ENCODE measurements at regions not wholly inside any gene's neighbourhood (a gene's known extent, or its start where the extent isn't known, plus 50 kb on each side); places are given as distances from the start of the nearest gene placed in this dataset.

GRCh38 chr14:29149798-29150197 lies 383.2 kb downstream of the FOXG1 start:
- no peak overlapping the region for H3K4ac ChIP-seq (ENCODE audit: low read depth, low read length)
- Mint-ChIP-seq H3K27me3 (ENCODE audit: low read depth) (no peaks in the 10 kb centered on the region), H3K4me1 (no peaks in the 10 kb centered on the region), H3K4me3 (no peak overlapping the region), H3K36me3 (ENCODE audit: insufficient read depth in 1 of 3, low read depth in 3 of 3) (peaks cover 0 to 17% (median 15%) of the 10 kb centered on the region in 3 experiments; a peak in 4 of 7 replicates), H3K9me3 (peaks cover 7 to 14% of the 10 kb centered on the region in 2 experiments; a peak in 4 of 5 replicates), H3K27ac (no peak overlapping the region)
- H2AK5ac ChIP-seq (ENCODE audit: insufficient read length, low read length) = no peak overlapping the region
- H3K18ac ChIP-seq (ENCODE audit: insufficient read length, low read depth, low read length) = no peak overlapping the region
- H3K79me2 ChIP-seq (ENCODE audit: insufficient read depth, low read length) = no peaks in the 10 kb centered on the region
- no peak overlapping the region for H2BK15ac ChIP-seq (ENCODE audit: low read depth, low read length)
- DNase-seq = no peak
- H3K23me2 ChIP-seq (ENCODE audit: insufficient read length, low read depth, low read length, poor library complexity, severe bottlenecking) = no peaks in the 10 kb centered on the region
- H2BK120ac ChIP-seq (ENCODE audit: low read depth, low read length, poor library complexity, severe bottlenecking) = no peak overlapping the region
- no peak overlapping the region for H3K4me2 ChIP-seq (ENCODE audit: insufficient read depth, insufficient read length, low read length)
- H3K79me1 ChIP-seq (ENCODE audit: insufficient read depth, low read depth, low read length, poor library complexity, severe bottlenecking) = no peaks in the 10 kb centered on the region
- no peak for TF ChIP-seq CTCF (conservative IDR thresholded peaks at IDR 0.05)
- no peak overlapping the region for H3T11ph ChIP-seq (ENCODE audit: low read length)
- no peak overlapping the region for H3K56ac ChIP-seq (ENCODE audit: insufficient read length, low read depth, low read length)
- no peak overlapping the region for H4K91ac ChIP-seq (ENCODE audit: insufficient read length, low read depth, low read length)
- no peak overlapping the region for H4K8ac ChIP-seq (replicated peaks; ENCODE audit: insufficient read length, low read depth, low read length)
- no peaks in the 10 kb centered on the region for H3K4me1 ChIP-seq (ENCODE audit: insufficient read depth, low read length)
- no peaks in the 10 kb centered on the region for H3K9me3 ChIP-seq (ENCODE audit: control insufficient read depth, low read depth, low read length)
- no peaks in the 10 kb centered on the region for H3K27me3 ChIP-seq (ENCODE audit: insufficient read depth, low read length)
- no peak overlapping the region for H2BK12ac ChIP-seq (ENCODE audit: insufficient read length, low read depth, low read length)
- H2AFZ ChIP-seq (ENCODE audit: low read length) = no peak overlapping the region
- H4K5ac ChIP-seq (ENCODE audit: insufficient read length, low read depth, low read length) = no peak overlapping the region
- no peak overlapping the region for H3K27ac ChIP-seq (ENCODE audit: insufficient read length, low read depth, low read length)
- H3K23ac ChIP-seq (ENCODE audit: insufficient read length, low read depth, low read length) = no peak overlapping the region
- no peak overlapping the region for H3K14ac ChIP-seq (ENCODE audit: insufficient read depth, low read length)
- no peaks in the 10 kb centered on the region for H4K20me1 ChIP-seq (ENCODE audit: control insufficient read depth, insufficient read depth, insufficient read length)
- H2BK20ac ChIP-seq (ENCODE audit: low read depth, low read length, poor library complexity, severe bottlenecking) = no peak overlapping the region
- no peak overlapping the region for H2BK5ac ChIP-seq (ENCODE audit: insufficient read length, low read length)
- H3K9ac ChIP-seq (ENCODE audit: extremely low read depth, insufficient read length, low read length) = no peak overlapping the region

All from H9 (cell line).